ENCODE measurements at regions not wholly inside any gene's neighbourhood (a gene's known extent, or its start where the extent isn't known, plus 50 kb on each side); places are given as distances from the start of the nearest gene placed in this dataset.

GRCh38 chr2:223537115-223537514, 65.0 kb downstream of the SCG2 start:
- H3K4me3 ChIP-seq = no peak overlapping the region
- no peak for DNase-seq (ENCODE audit: low spot score)
- no peak overlapping the region for H3K27ac ChIP-seq
- H3K27me3 ChIP-seq (replicated peaks; ENCODE audit: insufficient read depth) = no peaks in the 10 kb centered on the region
- ATAC-seq (ENCODE audit: insufficient number of reproducible peaks, low FRiP score, low read depth) = no peak
- no peaks in the 10 kb centered on the region for H3K36me3 ChIP-seq
- no peaks in the 10 kb centered on the region for H3K9me3 ChIP-seq
- H3K4me1 ChIP-seq (ENCODE audit: control insufficient read depth in 1 of 2, low read depth in 2 of 2) = peaks cover 0 to 16% of the 10 kb centered on the region in 2 donors
- TF ChIP-seq CTCF (IDR thresholded peaks at IDR 0.05) = no peak

- Histone ChIP-seq H3K4me1 (ENCODE audit: control insufficient read depth in 1 of 2, low read depth in 2 of 2) (peaks cover 0 to 16% of the 10 kb centered on the region in 2 donors), H3K4me3 (no peak overlapping the region), H3K36me3 (no peaks in the 10 kb centered on the region), H3K27ac (no peak overlapping the region), H3K27me3 (replicated peaks; ENCODE audit: insufficient read depth) (no peaks in the 10 kb centered on the region), H3K9me3 (no peaks in the 10 kb centered on the region)
- TF ChIP-seq CTCF (IDR thresholded peaks at IDR 0.05) = no peak
- no peak for ATAC-seq (ENCODE audit: insufficient number of reproducible peaks, low FRiP score, low read depth)
- DNase-seq (ENCODE audit: low spot score) = no peak
Measured at GRCh38 chr2:223537651-223538601, 64.2 kb downstream of the SCG2 start.

GRCh38 chr2:223538920-223539440, 63.2 kb downstream of the SCG2 start:
- Histone ChIP-seq H3K27ac (no peak overlapping the region), H3K27me3 (replicated peaks; ENCODE audit: insufficient read depth) (no peaks in the 10 kb centered on the region), H3K9me3 (no peaks in the 10 kb centered on the region), H3K4me3 (no peak overlapping the region), H3K36me3 (no peaks in the 10 kb centered on the region), H3K4me1 (ENCODE audit: control insufficient read depth in 1 of 2, low read depth in 2 of 2) (peaks cover 0 to 16% of the 10 kb centered on the region in 2 donors)
- no peak for ATAC-seq (ENCODE audit: insufficient number of reproducible peaks, low FRiP score, low read depth)
- TF ChIP-seq CTCF (IDR thresholded peaks at IDR 0.05) = no peak
- DNase-seq (ENCODE audit: low spot score) = no peak

GRCh38 chr2:223541546-223541945, 60.6 kb downstream of the SCG2 start:
- peaks cover 0 to 16% of the 10 kb centered on the region in 2 donors for H3K4me1 ChIP-seq (ENCODE audit: control insufficient read depth in 1 of 2, low read depth in 2 of 2)
- DNase-seq (ENCODE audit: low spot score) (no peak), ATAC-seq (ENCODE audit: insufficient number of reproducible peaks, low FRiP score, low read depth) (no peak)
- no peaks in the 10 kb centered on the region for H3K27me3 ChIP-seq (replicated peaks; ENCODE audit: insufficient read depth)
- no peaks in the 10 kb centered on the region for H3K36me3 ChIP-seq
- H3K4me3 ChIP-seq = no peak overlapping the region
- no peak overlapping the region for H3K27ac ChIP-seq
- TF ChIP-seq CTCF (IDR thresholded peaks at IDR 0.05) = no peak
- no peaks in the 10 kb centered on the region for H3K9me3 ChIP-seq

- ATAC-seq (ENCODE audit: insufficient number of reproducible peaks, low FRiP score, low read depth) (no peak), DNase-seq (ENCODE audit: low spot score) (no peak)
- no peaks in the 10 kb centered on the region for H3K36me3 ChIP-seq
- H3K4me1 ChIP-seq (ENCODE audit: control insufficient read depth in 1 of 2, low read depth in 2 of 2) = peaks cover 0 to 16% of the 10 kb centered on the region in 2 donors
- H3K27me3 ChIP-seq (replicated peaks; ENCODE audit: insufficient read depth) = no peaks in the 10 kb centered on the region
- H3K9me3 ChIP-seq = no peaks in the 10 kb centered on the region
- no peak overlapping the region for H3K27ac ChIP-seq
- no peak overlapping the region for H3K4me3 ChIP-seq
- TF ChIP-seq CTCF (IDR thresholded peaks at IDR 0.05) = no peak
Measured at GRCh38 chr2:223542501-223542900, 59.7 kb downstream of the SCG2 start.

Data from thoracic aorta (tissue), 2 donors.